Kidney (tissue), 13 donors: ENCODE measurements at regions not wholly inside any gene's neighbourhood (a gene's known extent, or its start where the extent isn't known, plus 50 kb on each side); places are given as distances from the start of the nearest gene placed in this dataset.

ENCODE experiments used
- DNase-seq, 5 donors: peaks; one replicate each; pipeline ENCODE4 v3.0.0-alpha.2; 2013 to 2020
- FAIRE-seq: peaks from 2 replicates; lab custom pipeline; 2012; peaks lifted over from hg19 to GRCh38; lab: Jason Lieb, UNC
- H3K27ac ChIP-seq, 2 donors: one replicate each; pipeline ENCODE4 v1.7.0; 2013; ENCODE audit warnings: low read depth in 2 of 2, low read length in 2 of 2, inconsistent platforms in 1 of 2
- H3K27me3 ChIP-seq: one replicate; pipeline ENCODE4 v1.7.1; 2013; ENCODE audit warnings: low read length, inconsistent platforms; ENCODE audit not compliant: control insufficient read depth, insufficient read depth
- H3K36me3 ChIP-seq, 3 donors: one replicate each; pipeline versions ENCODE4 v1.7.0 to v1.7.1; 2013; ENCODE audit warnings: low read length in 3 of 3, control low read depth in 1 of 3, inconsistent platforms in 1 of 3; ENCODE audit not compliant: insufficient read depth in 3 of 3, control insufficient read depth in 2 of 3
- H3K4me1 ChIP-seq, 3 donors: one replicate each; pipeline versions ENCODE4 v1.7.0 to v1.7.1; 2013; ENCODE audit warnings: low read length in 3 of 3, inconsistent platforms in 1 of 3, low read depth in 1 of 3; ENCODE audit not compliant: control insufficient read depth in 2 of 3, insufficient read depth in 2 of 3
- H3K4me3 ChIP-seq, 3 donors: one replicate each; pipeline versions ENCODE4 v1.7.0 to v1.8.1; 2013; ENCODE audit warnings: low read length in 3 of 3, control low read depth in 1 of 3, inconsistent platforms in 1 of 3
- H3K9ac ChIP-seq, 3 donors: one replicate each; pipeline versions ENCODE4 v1.7.0 to v1.7.1; 2013; ENCODE audit warnings: low read length in 3 of 3, control low read depth in 1 of 3, inconsistent platforms in 1 of 3
- H3K9me3 ChIP-seq, 3 donors: one replicate each; pipeline versions ENCODE4 v1.7.0 to v1.7.1; 2013; ENCODE audit warnings: low read length in 3 of 3, control low read depth in 1 of 3, inconsistent platforms in 1 of 3; ENCODE audit not compliant: control insufficient read depth in 2 of 3, insufficient read depth in 1 of 3
- intact Hi-C: fragments of 100-400 bp; cut with DNase I; formaldehyde crosslinking; loops from one replicate; pipeline ENCODE4 v1.11.1; 2022
- TF ChIP-seq, protein P1 (sequence below): IDR thresholded peaks from 3 replicates; pipeline ENCODE4 v1.5.1; 2012; ENCODE audit warnings: mild to moderate bottlenecking, moderate library complexity, borderline replicate concordance; ENCODE audit not compliant: insufficient read depth; ENCODE audit errors: extremely low read depth
- donor health status: control.
- donor health status: control.
- donor health status: control.
- donor health status: control.
- donor health status: control.
- donor health status: DM: yes; HTN: yes; CAD: no.
- donor health status: Normal renal cell carcinoma (clear cell type).

- intact Hi-C loops, result no loop called here
Measured at GRCh38 chr18:77528872-77529271, 279.2 kb downstream of the GALR1 start.

DNA sequence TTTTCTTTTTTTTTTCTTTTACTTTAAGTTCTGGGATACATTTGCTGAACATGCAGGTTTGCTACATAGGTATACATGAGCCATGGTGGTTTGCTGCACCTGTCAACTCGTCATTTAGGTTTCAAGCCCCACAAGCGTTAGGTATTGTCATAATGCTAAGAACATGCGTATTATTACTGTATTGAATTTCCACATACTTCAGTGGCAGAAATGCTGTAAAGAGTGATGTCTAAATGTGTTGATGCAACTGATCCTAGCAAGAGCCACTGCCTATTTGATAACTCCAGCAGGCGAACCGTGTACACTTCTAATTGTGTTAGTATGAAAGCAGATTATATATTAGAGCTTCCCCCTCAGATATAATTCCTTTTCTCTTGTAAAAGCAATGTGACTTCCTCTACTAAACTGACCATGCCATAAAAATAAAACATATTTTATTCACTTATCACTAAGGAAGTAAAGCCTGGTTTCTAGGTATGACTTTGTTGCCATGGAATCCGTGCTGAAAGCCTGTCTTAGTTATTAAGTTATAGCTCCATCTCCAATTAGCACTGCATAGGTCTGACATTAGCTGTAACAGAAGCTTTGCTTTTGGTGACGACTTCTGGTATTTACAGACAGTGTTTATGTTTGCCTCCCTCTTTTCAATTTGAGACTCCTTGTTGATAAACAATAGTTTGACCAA, 280.0 kb downstream of the GALR1 start:
- Histone ChIP-seq H3K27ac (no peak overlapping the region), H3K27me3 (no peaks in the 10 kb centered on the region), H3K9me3 (peaks cover 0 to 4% (median 0%) of the 10 kb centered on the region in 3 donors), H3K36me3 (no peaks in the 10 kb centered on the region), H3K9ac (no peak overlapping the region), H3K4me3 (no peak overlapping the region), H3K4me1 (no peaks in the 10 kb centered on the region)
- intact Hi-C loops, result no loop called here
- TF ChIP-seq, protein P1, sequence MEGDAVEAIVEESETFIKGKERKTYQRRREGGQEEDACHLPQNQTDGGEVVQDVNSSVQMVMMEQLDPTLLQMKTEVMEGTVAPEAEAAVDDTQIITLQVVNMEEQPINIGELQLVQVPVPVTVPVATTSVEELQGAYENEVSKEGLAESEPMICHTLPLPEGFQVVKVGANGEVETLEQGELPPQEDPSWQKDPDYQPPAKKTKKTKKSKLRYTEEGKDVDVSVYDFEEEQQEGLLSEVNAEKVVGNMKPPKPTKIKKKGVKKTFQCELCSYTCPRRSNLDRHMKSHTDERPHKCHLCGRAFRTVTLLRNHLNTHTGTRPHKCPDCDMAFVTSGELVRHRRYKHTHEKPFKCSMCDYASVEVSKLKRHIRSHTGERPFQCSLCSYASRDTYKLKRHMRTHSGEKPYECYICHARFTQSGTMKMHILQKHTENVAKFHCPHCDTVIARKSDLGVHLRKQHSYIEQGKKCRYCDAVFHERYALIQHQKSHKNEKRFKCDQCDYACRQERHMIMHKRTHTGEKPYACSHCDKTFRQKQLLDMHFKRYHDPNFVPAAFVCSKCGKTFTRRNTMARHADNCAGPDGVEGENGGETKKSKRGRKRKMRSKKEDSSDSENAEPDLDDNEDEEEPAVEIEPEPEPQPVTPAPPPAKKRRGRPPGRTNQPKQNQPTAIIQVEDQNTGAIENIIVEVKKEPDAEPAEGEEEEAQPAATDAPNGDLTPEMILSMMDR, result no peak
- FAIRE-seq (no peak), DNase-seq (no peak)

More at GRCh38 chr18:77528872-77529271, 279.2 kb downstream of the GALR1 start:
- no peak for FAIRE-seq
- TF ChIP-seq, protein P1, result no peak
- Histone ChIP-seq H3K9me3 (peaks cover 0 to 4% (median 0%) of the 10 kb centered on the region in 3 donors), H3K4me3 (no peak overlapping the region), H3K9ac (no peak overlapping the region), H3K27ac (no peak overlapping the region), H3K36me3 (no peaks in the 10 kb centered on the region), H3K27me3 (no peaks in the 10 kb centered on the region), H3K4me1 (no peaks in the 10 kb centered on the region)
- no peak for DNase-seq

- peaks cover 0 to 4% (median 0%) of the 10 kb centered on the region in 3 donors for H3K9me3 ChIP-seq
- H3K9ac ChIP-seq, result no peak overlapping the region
- intact Hi-C loops, result no loop called here
- DNase-seq, result no peak
- no peak for FAIRE-seq
- TF ChIP-seq, protein P1, result no peak
- H3K27ac ChIP-seq, result no peak overlapping the region
- no peaks in the 10 kb centered on the region for H3K27me3 ChIP-seq
- no peaks in the 10 kb centered on the region for H3K4me1 ChIP-seq
- H3K4me3 ChIP-seq, result no peak overlapping the region
- no peaks in the 10 kb centered on the region for H3K36me3 ChIP-seq
Measured at GRCh38 chr18:77530732-77531131, 281.1 kb downstream of the GALR1 start.
